NCI-H128 (cell line): ENCODE measurements at regions not wholly inside any gene's neighbourhood (a gene's known extent, or its start where the extent isn't known, plus 50 kb on each side); places are given as distances from the start of the nearest gene placed in this dataset.

Source experiments
- DNase-seq: peaks from one replicate; lab custom pipeline; 2025; ENCODE audit not compliant: unreplicated experiment; lab: John Stamatoyannopoulos, UW

DNA sequence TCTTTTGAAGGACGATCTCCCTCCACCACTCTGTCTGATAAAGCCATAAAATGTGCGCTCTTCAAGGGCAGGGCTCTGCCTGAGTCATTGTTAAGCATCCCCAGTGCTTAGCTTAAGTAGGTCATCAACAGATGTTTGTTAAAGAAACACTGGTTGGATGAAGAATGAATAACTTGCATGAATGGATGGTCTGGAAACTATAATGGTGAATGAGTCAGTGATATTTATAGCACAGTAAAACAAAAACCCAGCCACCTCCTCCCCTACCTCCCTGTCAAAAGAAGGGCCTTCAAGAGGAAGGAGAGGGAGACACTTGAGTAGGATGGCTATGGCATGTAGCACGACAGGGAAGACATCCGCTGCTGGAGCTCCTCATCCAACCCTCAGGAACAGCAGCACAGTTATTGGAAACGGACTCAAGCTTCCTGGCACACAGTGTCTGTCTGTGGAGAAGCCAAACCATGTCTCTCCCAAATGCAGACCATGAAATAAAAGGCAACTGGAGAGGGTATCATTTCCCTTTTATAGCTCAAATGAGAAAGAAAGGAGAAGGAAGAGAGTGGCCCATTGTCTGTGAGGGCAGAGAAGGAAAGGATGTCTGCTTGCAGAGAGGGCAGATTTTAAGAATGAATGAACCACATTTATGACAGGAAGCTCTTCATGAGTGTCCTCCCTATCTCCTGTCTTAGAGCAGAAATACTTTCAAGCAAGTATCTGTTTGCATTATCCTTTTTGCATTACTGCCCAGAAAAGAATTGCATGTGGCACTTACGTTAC is 183.5 kb upstream of the UBL3 start:
- peak; percentile 5 for DNase-seq

DNA sequence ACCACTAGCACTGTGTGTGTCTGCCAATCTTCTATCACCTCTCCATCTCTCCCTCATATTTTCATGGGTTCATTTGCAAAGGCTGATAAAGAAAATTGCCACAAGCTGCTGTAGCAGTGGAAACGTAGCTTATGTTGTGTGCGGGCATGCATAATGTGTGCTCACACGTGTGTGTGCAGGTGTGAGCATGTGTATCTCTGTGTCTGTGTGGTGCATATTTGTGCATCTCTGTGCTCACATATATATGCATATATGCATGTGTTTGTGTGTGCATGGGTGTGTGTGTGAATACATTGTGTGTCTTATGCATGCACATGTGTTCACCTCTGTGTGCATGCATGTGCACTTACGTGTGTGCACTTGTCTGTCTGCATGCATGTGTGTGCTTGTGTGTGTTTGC is 181.8 kb upstream of the UBL3 start:
- no peak for DNase-seq

DNA sequence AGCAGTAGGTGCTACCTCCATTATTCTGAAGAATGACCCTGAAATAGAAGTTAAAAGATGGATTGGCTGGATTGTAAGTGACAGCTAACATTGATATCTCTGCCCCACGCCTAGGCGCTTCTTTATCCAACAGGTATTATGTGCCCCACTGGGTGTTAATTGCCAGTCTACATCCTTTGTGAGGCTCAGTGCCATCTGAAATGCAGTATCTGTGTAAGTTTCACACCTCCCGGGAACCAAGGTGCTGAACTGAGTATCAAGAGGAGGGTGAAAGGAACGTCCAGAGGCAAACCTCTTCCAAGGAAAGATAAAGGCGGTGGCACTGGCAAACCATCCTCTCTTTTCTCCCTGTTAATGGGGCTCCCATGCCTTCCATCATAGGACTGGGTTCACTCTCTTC is 181.1 kb upstream of the UBL3 start:
- DNase-seq: no peak

DNA sequence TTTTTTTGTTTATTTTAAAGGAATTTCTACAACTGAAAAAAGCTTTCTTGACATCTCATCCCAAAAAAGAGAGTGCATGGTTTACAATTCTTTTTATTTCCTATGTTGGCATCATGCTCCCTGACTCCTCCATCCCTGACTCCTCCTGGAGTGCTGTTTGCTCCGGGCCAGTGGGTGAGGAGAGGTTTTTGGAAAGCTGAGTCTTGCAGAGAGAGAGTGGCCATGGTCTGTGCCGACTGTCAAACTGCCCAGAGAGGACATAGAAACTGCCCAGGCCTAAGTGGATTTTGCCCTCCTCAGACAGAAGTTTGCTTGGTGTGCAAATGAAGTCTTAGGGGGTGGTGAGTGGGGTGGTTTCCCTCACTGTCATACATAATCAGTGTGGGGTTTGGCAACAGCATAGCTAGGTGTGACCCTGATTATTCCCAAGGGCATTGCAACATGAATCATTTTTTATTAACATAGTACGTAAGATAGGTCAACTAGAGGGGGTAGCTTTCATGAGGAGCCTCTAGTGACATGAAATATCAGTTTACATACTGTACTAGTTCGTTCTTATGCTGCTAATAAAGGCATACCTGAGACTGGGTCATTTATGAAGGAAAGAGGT is 179.8 kb upstream of the UBL3 start:
- no peak for DNase-seq

DNA sequence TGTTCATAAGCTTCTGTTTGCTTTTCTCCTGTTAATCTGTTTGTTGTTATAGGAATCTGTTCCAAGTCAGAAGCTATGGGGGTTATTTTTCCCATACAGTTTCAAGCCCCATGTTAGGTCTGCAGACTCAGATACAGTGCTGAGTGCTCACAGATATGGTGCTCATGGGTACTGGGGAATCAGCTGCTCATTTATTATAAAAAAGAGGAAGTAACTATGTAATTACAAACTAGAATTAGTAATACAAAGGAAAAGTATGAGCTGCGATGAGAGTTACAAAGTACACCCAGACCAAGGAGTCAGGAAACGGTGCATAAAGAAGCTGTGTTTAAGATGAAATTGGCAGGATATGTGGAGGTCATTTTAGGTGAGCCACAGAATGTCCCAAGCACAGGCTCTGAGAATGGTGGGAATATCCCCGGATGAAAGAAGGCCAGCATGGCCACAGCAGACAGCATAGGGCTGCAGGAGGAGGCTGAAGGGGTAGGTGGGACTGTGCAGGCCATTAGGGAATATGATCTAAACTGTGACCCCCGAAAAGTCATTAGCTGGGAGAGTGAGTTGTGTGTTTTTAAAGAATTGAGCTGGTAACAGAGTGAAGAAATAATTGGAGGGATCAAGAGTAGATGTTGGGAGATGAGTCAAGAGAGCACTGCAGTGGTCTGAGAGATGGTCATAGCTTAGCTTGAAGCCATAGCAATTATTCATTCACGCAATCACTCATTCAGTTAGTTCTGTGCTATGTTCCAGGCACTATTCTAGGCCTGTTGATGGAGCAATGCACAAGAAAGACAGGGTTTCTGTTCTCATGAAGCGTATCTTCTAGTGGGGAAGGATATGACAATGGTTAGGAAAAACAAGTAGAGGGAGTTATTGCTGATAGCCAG is 177.4 kb upstream of the UBL3 start:
- DNase-seq: no peak

DNA sequence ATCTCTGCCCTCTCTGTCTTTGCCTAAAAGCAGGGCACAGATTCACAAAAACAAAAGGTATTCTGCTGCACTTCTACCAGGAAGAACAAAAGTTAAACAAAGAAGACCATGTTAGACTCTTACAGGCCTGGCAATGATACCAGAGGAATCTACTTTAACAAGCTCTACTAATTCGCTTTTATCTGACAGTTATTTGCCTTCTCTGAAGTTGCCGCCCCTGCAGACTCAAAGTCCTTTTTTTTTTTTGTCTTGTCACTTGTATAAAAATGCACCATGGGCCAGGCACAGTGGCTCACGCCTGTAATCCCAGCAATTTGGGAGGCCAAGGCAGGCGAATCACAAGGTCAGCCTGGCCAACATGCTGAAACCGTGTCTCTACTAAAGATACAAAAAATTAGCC is 176.5 kb upstream of the UBL3 start:
- DNase-seq: no peak

DNA sequence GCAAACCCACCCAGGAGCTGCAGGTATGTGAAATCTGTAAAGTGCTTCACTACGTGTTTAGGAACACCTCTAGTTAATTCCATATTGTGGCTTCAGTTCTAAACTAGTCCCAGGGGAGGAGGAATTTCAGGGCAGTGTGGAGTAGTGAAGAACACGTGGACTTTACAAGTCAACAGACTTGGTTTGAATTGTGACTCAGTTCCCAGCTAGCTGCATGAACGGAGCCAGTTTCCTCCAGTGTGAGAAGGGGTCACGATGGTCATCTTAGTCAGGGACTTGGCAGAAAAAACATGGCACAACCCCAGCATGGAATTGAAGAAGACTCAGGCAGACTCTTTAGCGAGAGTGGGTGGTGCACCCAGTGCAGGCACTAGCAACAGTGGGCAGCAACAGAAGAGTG is 175.7 kb upstream of the UBL3 start:
- no peak for DNase-seq

DNA sequence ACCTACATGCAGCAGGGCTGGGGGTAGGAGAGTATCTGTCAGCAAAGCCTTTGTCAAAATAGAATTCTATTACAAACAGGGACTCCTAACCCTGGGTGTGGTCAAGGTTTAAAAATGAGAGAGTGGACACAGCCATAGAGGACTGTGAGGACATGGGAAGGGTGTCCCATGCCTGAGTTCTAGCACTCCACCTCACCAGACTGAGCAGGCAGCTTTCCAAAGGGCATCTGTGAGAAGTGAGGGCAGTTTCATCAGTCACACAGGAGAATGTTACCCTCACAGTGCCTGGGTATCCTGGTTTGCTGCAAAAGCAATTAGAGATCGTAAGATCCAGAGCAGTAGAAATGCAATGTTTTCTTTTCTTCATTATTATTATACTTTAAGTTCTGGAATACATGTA is 174.9 kb upstream of the UBL3 start:
- DNase-seq: no peak

DNA sequence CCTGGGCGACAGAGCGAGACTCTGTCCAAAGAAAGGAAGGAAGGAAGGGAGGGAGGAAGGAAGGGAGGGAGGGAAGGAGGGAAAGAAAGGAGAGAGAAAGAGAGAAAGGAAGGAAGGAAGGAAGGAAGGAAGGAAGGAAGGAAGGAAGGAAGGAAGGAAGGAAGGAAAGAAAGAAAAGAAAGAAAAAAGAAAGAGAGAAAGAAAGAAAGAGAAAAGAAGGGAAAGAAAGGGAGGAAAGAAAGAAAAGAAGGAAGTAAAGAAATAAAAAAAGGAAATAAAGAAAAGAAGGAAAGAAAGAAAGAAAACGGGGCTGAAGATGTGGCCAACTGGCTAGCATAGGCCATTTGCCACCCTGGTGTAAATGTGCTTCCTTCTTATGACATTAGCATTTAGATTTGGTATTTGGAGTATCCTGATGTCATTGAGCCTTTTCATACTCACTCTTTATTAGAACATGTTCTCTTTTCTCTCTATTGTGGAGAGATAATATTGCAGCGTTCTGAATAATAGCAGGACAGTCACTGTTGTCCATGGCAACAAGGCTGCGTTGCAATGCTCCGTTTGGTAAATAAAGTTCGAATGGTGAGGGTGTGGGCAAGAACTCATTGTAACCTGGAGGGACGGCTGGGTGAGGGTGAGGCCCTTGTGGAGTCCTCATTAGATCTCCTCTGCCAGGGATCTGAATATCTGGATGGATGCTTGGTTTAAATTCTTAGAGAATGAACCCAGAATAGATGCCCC is 173.9 kb upstream of the UBL3 start:
- no peak for DNase-seq

DNA sequence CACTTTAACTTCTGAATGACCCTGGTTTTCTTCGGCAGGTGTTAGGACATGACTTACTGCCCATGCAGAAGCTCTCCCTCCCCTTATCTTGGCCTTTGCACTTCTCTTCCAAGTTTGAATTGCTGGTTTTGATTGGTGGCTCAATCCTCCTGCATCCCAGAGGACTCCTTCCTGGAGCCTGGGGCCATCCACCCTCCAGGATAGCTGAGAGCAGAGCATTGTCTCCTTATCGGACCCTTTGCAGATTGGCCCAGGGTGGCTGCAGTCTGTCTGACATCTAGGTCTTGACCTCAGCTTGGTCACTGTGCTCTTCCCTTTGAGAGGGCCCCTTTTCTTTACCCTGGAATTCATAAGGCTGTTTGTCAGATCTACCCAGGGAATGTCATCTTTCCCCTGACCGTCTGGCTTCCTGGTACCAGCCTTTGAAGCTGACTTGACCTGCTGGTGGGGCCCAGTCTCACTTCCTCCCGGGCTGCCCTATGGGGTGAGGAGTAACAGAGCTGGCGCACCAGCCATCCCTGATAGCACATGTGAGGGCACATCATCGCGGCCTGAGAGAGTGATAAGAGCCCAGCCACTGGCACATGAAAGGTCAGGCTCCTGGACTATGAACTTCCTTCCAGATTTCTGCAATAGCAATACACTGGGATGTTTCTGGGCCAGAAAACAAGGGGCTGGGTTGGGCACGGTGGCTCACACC is 172.9 kb upstream of the UBL3 start:
- DNase-seq: no peak

DNA sequence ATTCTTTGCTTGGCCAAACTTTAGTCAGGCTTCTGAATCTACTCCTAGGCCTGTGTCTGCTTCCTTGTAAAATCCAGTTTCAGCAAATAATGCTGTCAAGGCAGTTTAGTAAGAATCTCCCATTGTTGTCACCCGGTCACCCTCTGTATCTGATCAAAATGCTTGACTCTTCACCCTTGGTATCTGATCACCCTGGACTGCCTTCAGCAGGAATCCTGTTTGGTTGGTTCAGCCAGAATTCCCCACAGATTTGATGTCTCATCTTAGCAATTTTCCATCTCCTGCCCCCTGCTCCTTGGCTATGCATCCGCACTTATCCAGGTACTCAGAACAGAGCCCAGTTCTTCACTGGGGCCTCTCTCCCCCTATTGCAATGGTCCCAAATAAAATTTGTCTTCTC is 172.4 kb upstream of the UBL3 start:
- no peak for DNase-seq

DNA sequence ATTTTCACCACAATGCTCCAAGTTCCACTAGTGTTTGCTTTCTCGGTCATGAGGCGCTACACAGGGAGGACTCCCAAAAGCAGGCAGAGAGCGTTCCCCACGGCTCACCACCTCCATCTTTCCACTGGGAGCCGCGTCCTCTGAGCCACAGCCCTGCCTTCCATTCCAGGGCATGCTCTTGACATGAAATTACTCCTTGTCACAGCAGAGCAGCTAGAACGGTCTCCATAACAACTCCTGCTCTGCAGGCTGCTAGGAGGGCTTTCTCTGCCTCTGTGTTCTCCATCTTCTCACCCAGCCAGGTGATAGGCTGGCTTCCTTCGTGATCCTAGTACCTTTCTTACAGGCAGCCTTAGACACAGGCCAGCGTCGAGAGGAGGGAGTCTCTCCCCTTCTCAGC is 171.8 kb upstream of the UBL3 start:
- DNase-seq: no peak

DNA sequence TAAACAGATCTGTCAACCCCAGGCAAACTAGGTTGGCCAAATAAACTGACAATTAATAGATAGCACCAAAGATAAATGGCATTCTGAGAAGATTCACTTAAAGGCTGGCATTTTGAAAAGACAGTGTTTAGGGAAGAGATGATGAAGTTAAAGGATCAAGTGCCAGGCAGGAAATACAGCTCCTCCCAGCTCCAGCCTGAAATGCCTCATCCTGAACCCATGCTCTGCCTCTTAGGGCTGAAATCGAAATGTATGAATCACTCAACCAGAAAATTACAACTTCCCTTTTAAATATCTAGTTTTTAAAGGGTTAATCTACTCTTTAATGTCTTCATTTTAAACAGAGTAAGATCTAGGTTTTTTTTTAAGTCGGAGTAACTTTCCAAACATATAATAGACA is 171.2 kb upstream of the UBL3 start:
- no peak for DNase-seq

DNA sequence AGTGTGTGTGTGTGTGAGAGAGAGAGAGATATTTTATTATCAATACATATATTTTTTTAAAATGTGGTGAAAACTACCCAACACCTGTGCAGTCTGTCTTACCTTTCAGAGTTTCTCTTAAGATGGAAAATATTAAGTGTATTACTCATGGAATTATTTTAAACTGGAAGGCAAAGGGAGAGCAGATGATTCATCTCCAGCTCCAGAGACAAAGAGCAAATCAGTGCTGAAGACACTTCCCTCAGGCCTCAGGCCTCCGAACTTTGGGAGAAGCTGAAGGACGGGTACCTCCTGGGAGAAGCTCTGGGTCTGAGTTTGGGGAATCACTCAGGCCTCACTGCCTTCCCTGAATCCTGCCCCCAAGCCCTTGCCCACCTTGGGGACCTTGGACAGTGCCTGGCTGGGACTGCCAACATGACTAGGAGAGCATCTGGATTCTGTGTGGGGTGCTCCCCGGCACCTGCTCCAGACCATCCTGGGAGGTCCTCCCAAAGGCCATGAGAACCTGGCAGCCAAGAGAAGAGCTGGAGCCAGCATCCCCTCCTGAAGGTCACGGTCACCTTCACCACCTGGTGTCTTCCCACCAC is 170.4 kb upstream of the UBL3 start:
- no peak for DNase-seq

DNA sequence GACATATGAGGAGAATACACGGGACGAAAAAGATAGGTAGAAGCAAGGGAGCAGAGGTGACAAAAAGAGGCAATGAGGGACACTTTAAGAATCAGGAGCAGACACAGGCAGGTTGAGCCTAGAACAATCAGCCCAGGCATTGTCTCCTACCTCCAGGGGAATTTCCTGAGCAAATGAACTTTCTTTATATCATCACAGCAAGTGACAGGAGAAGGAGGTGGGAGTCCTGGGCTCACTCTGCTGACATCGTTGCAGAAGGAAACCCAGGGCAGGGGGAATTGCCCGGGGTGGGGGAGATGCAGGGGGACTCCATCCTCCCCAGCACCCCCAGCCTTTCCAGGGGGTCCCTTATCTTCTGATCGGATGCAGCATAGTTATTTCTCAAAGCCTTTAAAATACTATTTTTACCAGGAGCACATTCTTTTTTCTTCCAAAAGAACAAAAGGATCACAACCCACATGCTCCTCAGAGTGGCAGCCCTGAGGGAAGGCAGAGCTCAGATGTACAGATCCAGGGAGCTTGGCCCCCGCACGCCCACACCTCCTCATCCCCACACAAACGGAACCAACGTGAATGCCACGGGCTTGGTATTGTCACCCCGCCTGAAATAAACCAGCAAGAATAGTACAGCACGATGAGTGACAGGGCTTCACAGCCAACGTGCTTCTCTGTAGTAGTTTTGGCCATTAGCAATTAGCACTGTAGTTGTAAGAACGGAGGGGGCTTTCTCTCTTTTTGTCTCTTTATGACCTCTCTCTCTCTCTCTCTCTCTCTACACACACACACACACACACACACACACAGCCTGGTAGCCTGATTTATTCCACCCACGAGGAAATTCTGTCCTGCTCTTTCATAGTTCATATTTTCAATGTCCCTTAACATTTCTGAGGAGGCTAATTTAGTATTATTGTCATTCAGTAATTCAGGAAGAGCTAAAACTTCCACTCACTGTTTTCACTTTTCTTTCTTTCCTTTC is 169.5 kb upstream of the UBL3 start:
- DNase-seq: no peak

DNA sequence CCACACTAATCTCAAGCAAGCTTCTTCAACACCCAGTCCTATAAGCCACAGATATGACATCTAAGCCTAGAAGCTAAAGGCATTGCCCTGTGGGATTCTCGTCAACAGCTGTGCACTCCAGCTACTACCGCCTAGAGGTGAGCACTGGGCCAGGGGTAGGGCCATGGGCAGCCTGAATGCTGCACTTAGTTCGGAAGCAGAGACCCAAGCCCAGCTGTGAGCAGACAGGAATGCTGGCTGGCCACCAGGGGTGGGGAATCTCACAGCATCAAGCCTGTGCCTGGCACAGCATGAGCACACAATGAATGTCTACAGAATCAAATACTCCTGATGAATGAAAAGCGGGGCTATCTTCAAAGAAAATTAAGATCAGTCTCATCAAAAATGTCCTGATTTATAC is 167.5 kb upstream of the UBL3 start:
- DNase-seq: no peak

DNA sequence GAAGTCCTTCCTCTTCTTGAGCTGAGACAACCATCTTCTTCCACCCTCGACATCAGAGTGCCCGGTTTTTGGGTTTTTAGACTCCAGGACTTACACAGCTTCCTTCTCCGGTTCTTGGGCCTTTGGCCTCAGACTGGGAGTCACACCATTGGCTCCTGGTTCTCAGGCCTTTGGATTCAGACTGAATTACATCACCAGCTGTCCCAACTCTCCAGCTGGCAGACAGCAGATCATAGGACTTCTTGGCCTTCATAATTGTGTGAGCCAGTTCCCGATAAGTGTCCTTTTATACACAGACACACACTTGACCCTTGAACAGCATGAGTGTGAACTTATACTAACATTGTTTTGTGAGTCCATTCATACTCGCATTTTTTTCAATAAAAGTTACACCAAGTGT is 166.0 kb upstream of the UBL3 start:
- DNase-seq: no peak

DNA sequence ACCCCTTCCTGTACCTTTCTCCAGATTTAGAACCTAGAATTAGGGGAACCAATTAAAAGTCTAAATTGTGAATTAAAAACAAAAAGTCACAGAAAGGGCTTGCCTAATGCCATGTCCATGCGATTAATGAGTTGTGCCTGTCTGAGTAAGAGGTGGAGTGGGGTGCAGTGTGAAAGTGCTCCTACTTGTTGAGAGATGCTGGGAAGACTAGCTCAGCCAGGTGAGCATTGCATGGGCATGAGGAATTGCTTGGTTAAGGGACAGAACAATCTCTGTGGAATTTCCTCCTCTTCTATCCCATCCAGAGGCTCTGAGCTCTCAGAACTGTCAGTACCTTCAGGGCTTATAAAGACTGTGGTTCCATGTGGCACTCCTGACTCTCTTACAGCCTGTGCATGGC is 159.0 kb upstream of the UBL3 start:
- no peak for DNase-seq

DNA sequence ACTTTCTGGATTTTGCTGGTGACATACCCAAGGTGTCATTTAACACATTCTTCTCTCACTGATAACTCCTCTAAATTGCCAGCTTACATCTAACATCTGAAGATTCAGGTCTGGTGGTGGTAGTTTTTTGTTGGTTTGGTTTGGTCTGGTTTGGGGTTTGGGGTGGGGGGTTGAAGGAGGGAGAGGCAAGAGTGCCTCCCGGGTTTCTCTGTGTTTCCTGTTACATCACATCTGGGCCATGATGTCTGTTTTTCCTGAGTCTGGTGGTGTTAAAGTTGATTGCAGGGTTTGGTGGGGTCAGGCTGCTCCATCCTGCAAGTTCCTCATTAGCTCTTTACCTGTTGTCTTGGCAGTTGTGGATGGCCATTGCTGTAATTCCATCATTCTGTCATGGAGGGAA is 155.8 kb upstream of the UBL3 start:
- DNase-seq: no peak
